ENCODE measurements at regions not wholly inside any gene's neighbourhood (a gene's known extent, or its start where the extent isn't known, plus 50 kb on each side); places are given as distances from the start of the nearest gene placed in this dataset.

DNA sequence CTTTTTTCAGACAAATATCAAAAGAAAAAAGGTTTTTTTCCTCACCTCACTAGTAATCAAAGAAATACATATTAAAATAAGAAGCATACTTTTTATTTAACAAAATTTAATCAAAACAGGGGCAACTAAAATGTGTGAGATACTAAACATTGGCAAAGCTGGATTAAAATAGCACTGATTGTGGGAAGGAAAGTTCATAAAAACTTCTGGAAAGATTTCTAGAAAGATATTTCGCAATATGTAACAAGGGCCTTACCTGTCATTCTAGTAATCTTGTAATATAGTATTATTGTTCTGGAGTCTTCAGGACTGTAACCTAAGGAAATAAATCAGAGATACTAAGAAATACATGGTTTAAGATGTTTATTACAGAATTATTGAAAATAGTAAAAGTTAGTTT lies 482.5 kb downstream of the SUCLA2 start:
- TF ChIP-seq, protein P1, sequence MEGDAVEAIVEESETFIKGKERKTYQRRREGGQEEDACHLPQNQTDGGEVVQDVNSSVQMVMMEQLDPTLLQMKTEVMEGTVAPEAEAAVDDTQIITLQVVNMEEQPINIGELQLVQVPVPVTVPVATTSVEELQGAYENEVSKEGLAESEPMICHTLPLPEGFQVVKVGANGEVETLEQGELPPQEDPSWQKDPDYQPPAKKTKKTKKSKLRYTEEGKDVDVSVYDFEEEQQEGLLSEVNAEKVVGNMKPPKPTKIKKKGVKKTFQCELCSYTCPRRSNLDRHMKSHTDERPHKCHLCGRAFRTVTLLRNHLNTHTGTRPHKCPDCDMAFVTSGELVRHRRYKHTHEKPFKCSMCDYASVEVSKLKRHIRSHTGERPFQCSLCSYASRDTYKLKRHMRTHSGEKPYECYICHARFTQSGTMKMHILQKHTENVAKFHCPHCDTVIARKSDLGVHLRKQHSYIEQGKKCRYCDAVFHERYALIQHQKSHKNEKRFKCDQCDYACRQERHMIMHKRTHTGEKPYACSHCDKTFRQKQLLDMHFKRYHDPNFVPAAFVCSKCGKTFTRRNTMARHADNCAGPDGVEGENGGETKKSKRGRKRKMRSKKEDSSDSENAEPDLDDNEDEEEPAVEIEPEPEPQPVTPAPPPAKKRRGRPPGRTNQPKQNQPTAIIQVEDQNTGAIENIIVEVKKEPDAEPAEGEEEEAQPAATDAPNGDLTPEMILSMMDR (conservative IDR thresholded peaks at IDR 0.05): no peak
- no peak for DNase-seq (ENCODE audit: low read depth, low spot score)
- no peak overlapping the region for H3K4me3 Mint-ChIP-seq
- H3K27me3 Mint-ChIP-seq (ENCODE audit: low read depth): no peaks in the 10 kb centered on the region
- peaks cover 8% of the 10 kb centered on the region for H3K36me3 Mint-ChIP-seq (ENCODE audit: low read depth)
- peaks cover 6% of the 10 kb centered on the region for H3K4me1 Mint-ChIP-seq
- H3K9me3 Mint-ChIP-seq: peaks cover 17% of the 10 kb centered on the region
- no peak overlapping the region for H3K27ac Mint-ChIP-seq (ENCODE audit: unreplicated experiment)

DNA sequence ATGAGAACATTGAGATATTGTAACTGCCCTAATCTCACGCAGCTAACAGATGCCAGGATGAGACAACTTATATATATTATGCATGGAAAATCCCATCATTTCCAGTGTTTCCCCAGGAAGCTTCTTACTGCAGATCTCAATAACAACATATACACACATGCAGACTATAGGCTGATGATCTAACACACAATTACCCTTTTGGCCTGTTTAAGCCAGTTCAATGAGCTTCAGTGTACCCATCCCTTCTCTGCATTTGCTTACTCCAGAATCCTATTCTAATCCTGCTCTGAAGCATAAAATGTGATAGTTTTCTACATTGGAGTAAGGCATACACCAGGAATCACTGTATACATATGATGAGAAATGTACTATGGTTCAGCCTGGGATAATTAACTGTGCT lies 489.4 kb downstream of the SUCLA2 start:
- TF ChIP-seq, protein P1 (conservative IDR thresholded peaks at IDR 0.05): no peak
- H3K4me1 Mint-ChIP-seq: no peaks in the 10 kb centered on the region
- no peak overlapping the region for H3K27ac Mint-ChIP-seq (ENCODE audit: unreplicated experiment)
- no peak for DNase-seq (ENCODE audit: low read depth, low spot score)
- no peaks in the 10 kb centered on the region for H3K27me3 Mint-ChIP-seq (ENCODE audit: low read depth)
- peaks cover 8% of the 10 kb centered on the region for H3K36me3 Mint-ChIP-seq (ENCODE audit: low read depth)
- peaks cover 17% of the 10 kb centered on the region for H3K9me3 Mint-ChIP-seq
- no peak overlapping the region for H3K4me3 Mint-ChIP-seq

DNA sequence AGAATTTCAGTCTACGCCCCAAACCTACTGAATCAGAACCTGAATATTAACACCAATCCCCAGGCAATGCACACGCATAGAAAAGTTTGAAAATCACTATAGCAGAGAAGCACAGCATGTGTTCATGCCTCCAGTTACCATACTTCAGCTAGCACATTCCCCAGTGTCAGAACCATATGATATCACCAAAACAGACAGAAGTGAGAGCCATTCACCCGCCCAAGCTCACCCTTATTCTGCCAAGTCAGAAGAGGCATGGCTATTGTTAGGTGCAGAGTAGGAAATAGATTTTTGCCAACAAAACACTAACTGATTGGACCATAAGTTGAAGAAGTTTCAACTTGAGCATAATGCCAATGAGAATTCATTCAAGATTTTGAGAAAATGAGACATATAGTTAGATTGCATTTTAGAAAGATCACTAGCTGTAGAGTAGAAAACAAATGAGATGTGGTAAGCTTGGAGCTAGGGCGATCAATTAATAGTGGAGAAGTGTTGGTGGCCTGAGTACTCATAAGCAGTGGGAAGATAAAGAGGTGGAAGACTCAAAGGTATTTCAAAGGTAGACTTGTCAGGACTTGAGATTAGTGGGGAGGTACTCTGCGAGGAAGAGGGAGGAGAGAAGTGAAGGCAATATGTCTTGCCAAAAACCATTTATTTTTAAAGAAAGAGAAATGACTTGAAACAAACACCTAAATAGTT lies 492.4 kb downstream of the SUCLA2 start:
- Mint-ChIP-seq H3K27me3 (ENCODE audit: low read depth) (no peaks in the 10 kb centered on the region), H3K27ac (ENCODE audit: unreplicated experiment) (no peak overlapping the region), H3K9me3 (no peaks in the 10 kb centered on the region), H3K36me3 (ENCODE audit: low read depth) (no peaks in the 10 kb centered on the region), H3K4me1 (no peaks in the 10 kb centered on the region), H3K4me3 (no peak overlapping the region)
- TF ChIP-seq, protein P1 (conservative IDR thresholded peaks at IDR 0.05): no peak
- DNase-seq (ENCODE audit: low read depth, low spot score): no peak

DNA sequence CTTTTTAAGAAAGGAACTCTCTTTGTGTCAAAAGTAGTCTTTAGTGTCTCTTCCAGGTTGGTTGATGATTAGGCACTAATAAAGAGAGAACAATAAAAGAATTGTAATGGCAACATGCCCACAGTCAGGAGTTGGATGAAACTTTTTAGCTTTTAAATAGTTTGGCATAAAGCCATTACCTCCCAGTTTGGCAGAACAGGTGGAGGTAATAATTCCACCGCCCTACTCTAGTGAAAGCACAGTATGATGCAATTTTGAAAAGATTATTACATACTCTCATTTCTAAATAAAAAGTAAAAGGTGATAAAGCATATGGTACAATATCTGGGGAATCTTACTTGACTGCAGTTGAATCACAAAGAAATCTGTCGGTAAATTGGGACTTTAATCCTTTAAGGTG lies 497.6 kb downstream of the SUCLA2 start:
- Mint-ChIP-seq H3K27ac (ENCODE audit: unreplicated experiment) (no peak overlapping the region), H3K9me3 (no peaks in the 10 kb centered on the region), H3K36me3 (ENCODE audit: low read depth) (no peaks in the 10 kb centered on the region), H3K4me3 (no peak overlapping the region), H3K27me3 (ENCODE audit: low read depth) (no peaks in the 10 kb centered on the region), H3K4me1 (peaks cover 11% of the 10 kb centered on the region)
- TF ChIP-seq, protein P1 (conservative IDR thresholded peaks at IDR 0.05): no peak
- DNase-seq (ENCODE audit: low read depth, low spot score): no peak

DNA sequence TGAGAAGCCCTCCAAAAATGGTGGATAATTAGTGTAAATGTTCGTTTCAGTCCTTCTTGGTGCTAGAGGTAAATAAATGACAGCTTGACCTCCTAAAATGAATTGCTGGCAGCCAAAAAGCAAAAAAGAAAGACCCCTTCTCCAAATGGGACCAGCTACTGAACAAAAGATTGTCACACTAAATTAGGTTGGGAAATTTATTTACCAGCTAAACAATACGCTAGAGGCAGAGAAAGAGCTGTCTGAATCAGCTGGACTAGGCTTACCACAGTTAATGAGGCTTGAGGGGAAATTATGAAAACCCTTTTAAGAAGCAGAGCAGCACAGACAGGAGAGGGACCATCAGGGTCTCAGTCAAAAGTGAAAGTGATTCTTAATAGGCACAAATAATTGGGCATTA lies 498.9 kb downstream of the SUCLA2 start:
- Mint-ChIP-seq H3K36me3 (ENCODE audit: low read depth) (no peaks in the 10 kb centered on the region), H3K4me1 (peaks cover 24% of the 10 kb centered on the region), H3K27me3 (ENCODE audit: low read depth) (no peaks in the 10 kb centered on the region), H3K9me3 (peaks cover 3% of the 10 kb centered on the region), H3K27ac (ENCODE audit: unreplicated experiment) (no peak overlapping the region), H3K4me3 (no peak overlapping the region)
- TF ChIP-seq, protein P1 (conservative IDR thresholded peaks at IDR 0.05): no peak
- DNase-seq (ENCODE audit: low read depth, low spot score): no peak

All from neural crest cell (in vitro differentiated cells).